ENCODE measurements at regions not wholly inside any gene's neighbourhood (a gene's known extent, or its start where the extent isn't known, plus 50 kb on each side); places are given as distances from the start of the nearest gene placed in this dataset.
A peak's percentile ranks its signal among the peaks of the same experiment; 100 is the strongest.

- Histone ChIP-seq H3K27ac (ENCODE audit: low read depth) (no peak overlapping the region), H3K4me1 (ENCODE audit: insufficient read depth) (no peaks in the 10 kb centered on the region), H3K4me3 (ENCODE audit: low read depth, low read length) (no peak overlapping the region), H3K36me3 (ENCODE audit: insufficient read depth) (no peaks in the 10 kb centered on the region)
- DNase-seq (ENCODE audit: extremely low spot score): no peak
- WGBS: 61% methylated on average over 2 of the region's 2 CpGs
These were observed 495.4 kb upstream of the POM121L12 start for GRCh38 chr7:52540041-52540440.

- no peaks in the 10 kb centered on the region for H3K4me1 ChIP-seq (ENCODE audit: insufficient read depth)
- no peak overlapping the region for H3K4me3 ChIP-seq (ENCODE audit: low read depth, low read length)
- no peak overlapping the region for H3K27ac ChIP-seq (ENCODE audit: low read depth)
- 85% methylated on average over 3 of the region's 3 CpGs for WGBS
- DNase-seq (ENCODE audit: extremely low spot score): no peak
- no peaks in the 10 kb centered on the region for H3K36me3 ChIP-seq (ENCODE audit: insufficient read depth)
These were observed 496.0 kb upstream of the POM121L12 start for GRCh38 chr7:52539414-52539813.

GRCh38 chr7:52537051-52537450 is 498.4 kb upstream of the POM121L12 start:
- H3K4me3 ChIP-seq (ENCODE audit: low read depth, low read length): no peak overlapping the region
- DNase-seq (ENCODE audit: extremely low spot score): no peak
- no peak overlapping the region for H3K27ac ChIP-seq (ENCODE audit: low read depth)
- no peaks in the 10 kb centered on the region for H3K36me3 ChIP-seq (ENCODE audit: insufficient read depth)
- 79% methylated on average over 4 of the region's 4 CpGs for WGBS
- H3K4me1 ChIP-seq (ENCODE audit: insufficient read depth): no peaks in the 10 kb centered on the region

- 68% methylated on average over 3 of the region's 3 CpGs for WGBS
- H3K36me3 ChIP-seq (ENCODE audit: insufficient read depth): no peaks in the 10 kb centered on the region
- DNase-seq (ENCODE audit: extremely low spot score): no peak
- H3K4me1 ChIP-seq (ENCODE audit: insufficient read depth): no peaks in the 10 kb centered on the region
- no peak overlapping the region for H3K27ac ChIP-seq (ENCODE audit: low read depth)
- no peak overlapping the region for H3K4me3 ChIP-seq (ENCODE audit: low read depth, low read length)
These were observed 509.6 kb upstream of the POM121L12 start for GRCh38 chr7:52525772-52526341.

GRCh38 chr7:52518869-52519268 is 516.6 kb upstream of the POM121L12 start:
- no peaks in the 10 kb centered on the region for H3K4me1 ChIP-seq (ENCODE audit: insufficient read depth)
- WGBS: 96% methylated on average over 1 of the region's 1 CpG
- H3K4me3 ChIP-seq (ENCODE audit: low read depth, low read length): no peak overlapping the region
- DNase-seq (ENCODE audit: extremely low spot score): no peak
- H3K27ac ChIP-seq (ENCODE audit: low read depth): no peak overlapping the region
- H3K36me3 ChIP-seq (ENCODE audit: insufficient read depth): no peaks in the 10 kb centered on the region

- no peaks in the 10 kb centered on the region for H3K4me1 ChIP-seq (ENCODE audit: insufficient read depth)
- no peak overlapping the region for H3K4me3 ChIP-seq (ENCODE audit: low read depth, low read length)
- no peak overlapping the region for H3K27ac ChIP-seq (ENCODE audit: low read depth)
- H3K36me3 ChIP-seq (ENCODE audit: insufficient read depth): no peaks in the 10 kb centered on the region
- WGBS: 90% methylated on average over 2 of the region's 2 CpGs
- DNase-seq (ENCODE audit: extremely low spot score): no peak
These were observed 522.8 kb upstream of the POM121L12 start for GRCh38 chr7:52512656-52513055.

GRCh38 chr7:52507546-52508255 is 527.7 kb upstream of the POM121L12 start:
- WGBS: 73% methylated on average over 7 of the region's 7 CpGs
- no peak overlapping the region for H3K4me3 ChIP-seq (ENCODE audit: low read depth, low read length)
- DNase-seq (ENCODE audit: extremely low spot score): no peak
- H3K4me1 ChIP-seq (ENCODE audit: insufficient read depth): no peaks in the 10 kb centered on the region
- H3K27ac ChIP-seq (ENCODE audit: low read depth): no peak overlapping the region
- H3K36me3 ChIP-seq (ENCODE audit: insufficient read depth): no peaks in the 10 kb centered on the region

- H3K27ac ChIP-seq (ENCODE audit: low read depth): no peak overlapping the region
- WGBS: 48% methylated on average over 2 of the region's 2 CpGs
- H3K36me3 ChIP-seq (ENCODE audit: insufficient read depth): no peaks in the 10 kb centered on the region
- H3K4me1 ChIP-seq (ENCODE audit: insufficient read depth): no peaks in the 10 kb centered on the region
- DNase-seq (ENCODE audit: extremely low spot score): no peak
- H3K4me3 ChIP-seq (ENCODE audit: low read depth, low read length): no peak overlapping the region
These were observed 529.1 kb upstream of the POM121L12 start for GRCh38 chr7:52506325-52506724.

GRCh38 chr7:52504561-52504960 is 530.9 kb upstream of the POM121L12 start:
- WGBS: 94% methylated on average over 2 of the region's 2 CpGs
- Histone ChIP-seq H3K4me3 (ENCODE audit: low read depth, low read length) (no peak overlapping the region), H3K27ac (ENCODE audit: low read depth) (no peak overlapping the region), H3K4me1 (ENCODE audit: insufficient read depth) (no peaks in the 10 kb centered on the region), H3K36me3 (ENCODE audit: insufficient read depth) (no peaks in the 10 kb centered on the region)
- no peak for DNase-seq (ENCODE audit: extremely low spot score)

GRCh38 chr7:52502281-52502680 is 533.2 kb upstream of the POM121L12 start:
- no peak for DNase-seq (ENCODE audit: extremely low spot score)
- Histone ChIP-seq H3K4me3 (ENCODE audit: low read depth, low read length) (no peak overlapping the region), H3K4me1 (ENCODE audit: insufficient read depth) (no peaks in the 10 kb centered on the region), H3K27ac (ENCODE audit: low read depth) (no peak overlapping the region), H3K36me3 (ENCODE audit: insufficient read depth) (no peaks in the 10 kb centered on the region)
- 89% methylated on average over 4 of the region's 4 CpGs for WGBS

GRCh38 chr7:52501696-52502095 is 533.7 kb upstream of the POM121L12 start:
- 73% methylated on average over 2 of the region's 2 CpGs for WGBS
- no peak overlapping the region for H3K27ac ChIP-seq (ENCODE audit: low read depth)
- H3K4me1 ChIP-seq (ENCODE audit: insufficient read depth): no peaks in the 10 kb centered on the region
- no peak overlapping the region for H3K4me3 ChIP-seq (ENCODE audit: low read depth, low read length)
- H3K36me3 ChIP-seq (ENCODE audit: insufficient read depth): no peaks in the 10 kb centered on the region
- no peak for DNase-seq (ENCODE audit: extremely low spot score)

GRCh38 chr7:52500841-52501240 is 534.6 kb upstream of the POM121L12 start:
- H3K36me3 ChIP-seq (ENCODE audit: insufficient read depth): no peaks in the 10 kb centered on the region
- no peak overlapping the region for H3K4me3 ChIP-seq (ENCODE audit: low read depth, low read length)
- H3K27ac ChIP-seq (ENCODE audit: low read depth): no peak overlapping the region
- peak; percentile 28 for DNase-seq (ENCODE audit: extremely low spot score)
- WGBS: 10% methylated on average over 3 of the region's 3 CpGs
- H3K4me1 ChIP-seq (ENCODE audit: insufficient read depth): no peaks in the 10 kb centered on the region

GRCh38 chr7:52498366-52498765 is 537.1 kb upstream of the POM121L12 start:
- DNase-seq (ENCODE audit: extremely low spot score): no peak
- whole genome bisulfite sequencing: 64% methylated on average over 1 of the region's 1 CpG
- no peak overlapping the region for H3K4me3 ChIP-seq (ENCODE audit: low read depth, low read length)
- no peaks in the 10 kb centered on the region for H3K36me3 ChIP-seq (ENCODE audit: insufficient read depth)
- no peaks in the 10 kb centered on the region for H3K4me1 ChIP-seq (ENCODE audit: insufficient read depth)
- H3K27ac ChIP-seq (ENCODE audit: low read depth): no peak overlapping the region

- no peak overlapping the region for H3K4me3 ChIP-seq (ENCODE audit: low read depth, low read length)
- H3K27ac ChIP-seq (ENCODE audit: low read depth): no peak overlapping the region
- no peaks in the 10 kb centered on the region for H3K36me3 ChIP-seq (ENCODE audit: insufficient read depth)
- no peak for DNase-seq (ENCODE audit: extremely low spot score)
- WGBS: 62% methylated on average over 3 of the region's 3 CpGs
- H3K4me1 ChIP-seq (ENCODE audit: insufficient read depth): no peaks in the 10 kb centered on the region
These were observed 549.2 kb upstream of the POM121L12 start for GRCh38 chr7:52486267-52486666.

All from urinary bladder (tissue), 3 donors.